Endothelial cell of umbilical vein (primary cell): ENCODE measurements at regions not wholly inside any gene's neighbourhood (a gene's known extent, or its start where the extent isn't known, plus 50 kb on each side); places are given as distances from the start of the nearest gene placed in this dataset.

Source experiments
- BruUV-seq: library from RNA; stranded (reverse); fragments of 400-500 nt; replicated peaks from 2 replicates; lab custom pipeline; 2021; lab: Mats Ljungman, UMichigan
- CTCF ChIA-PET: fragments of 300-600, 350-600 bp; sonication (Branson Sonifier 250); formaldehyde crosslinking; loops from one replicate; lab custom pipeline; 2021; ENCODE audit warnings: antibody characterized with exemption, inconsistent platforms; lab: Charles Lee
- POLR2A ChIA-PET: fragments of 300-600, 350-600 bp; sonication (Branson Sonifier 250); formaldehyde crosslinking; loops from one replicate; lab custom pipeline; 2021; ENCODE audit warnings: antibody characterized with exemption, inconsistent platforms; lab: Charles Lee
- DNase-seq: peaks from one replicate; pipeline ENCODE4 v3.0.0-alpha.2; 2011; ENCODE audit warnings: low read depth, low spot score
- FAIRE-seq: peaks from 2 replicates; lab custom pipeline; 2011; peaks lifted over from hg19 to GRCh38; lab: Jason Lieb, UNC
- H2AFZ ChIP-seq: 2 replicates; pipeline ENCODE4 v1.6.0; 2012; ENCODE audit warnings: low read depth, low read length, control low read depth, inconsistent platforms
- H3K27ac ChIP-seq: 2 replicates; pipeline ENCODE4 v1.5.1; 2011; ENCODE audit warnings: low read depth, mild to moderate bottlenecking, control low read depth, low read length, moderate library complexity; ENCODE audit not compliant: insufficient read depth
- H3K27me3 ChIP-seq, 2 experiments: 2 replicates each; pipeline versions ENCODE4 v1.6.0 to v1.6.1; 2011; ENCODE audit warnings: low read length in 2 of 2, mixed read lengths in 1 of 2; ENCODE audit not compliant: control insufficient read depth in 2 of 2, insufficient read depth in 2 of 2
- H3K36me3 ChIP-seq, 2 experiments: 2 replicates in 1 of 2; 3 replicates in 1 of 2; pipeline ENCODE4 v1.5.1; 2011; ENCODE audit warnings: low read length in 2 of 2, mild to moderate bottlenecking in 1 of 2, moderate library complexity in 1 of 2; ENCODE audit not compliant: control insufficient read depth in 2 of 2, insufficient read depth in 2 of 2; ENCODE audit errors: extremely low read depth in 1 of 2
- H3K4me1 ChIP-seq: 3 replicates; pipeline ENCODE4 v1.5.1; 2011; ENCODE audit warnings: mild to moderate bottlenecking, low read length; ENCODE audit not compliant: control insufficient read depth, insufficient read depth; ENCODE audit errors: extremely low read depth
- H3K4me2 ChIP-seq: 2 replicates; pipeline ENCODE4 v1.6.1; 2011; ENCODE audit warnings: low read length, control low read depth, mixed read lengths; ENCODE audit not compliant: insufficient read depth
- H3K4me3 ChIP-seq, 3 experiments: fragments of 200-600 bp in 1 of 3; sonication (generic), shearing (Covaris generic) in 1 of 3; replicated peaks in 1 of 3; 2 replicates each; pipeline ENCODE4 v1.5.1; 2011 to 2016; ENCODE audit warnings: control low read depth in 3 of 3, low read length in 3 of 3, mild to moderate bottlenecking in 2 of 3, inconsistent platforms in 1 of 3, low read depth in 1 of 3, moderate library complexity in 1 of 3; ENCODE audit not compliant: insufficient read depth in 1 of 3
- H3K79me2 ChIP-seq: 2 replicates; pipeline ENCODE4 v1.6.0; 2012; ENCODE audit warnings: low read length, inconsistent platforms; ENCODE audit not compliant: control insufficient read depth, insufficient read depth
- H3K9ac ChIP-seq: replicated peaks from 2 replicates; pipeline ENCODE3; 2011; ENCODE audit warnings: low read length, control low read depth; ENCODE audit not compliant: insufficient read depth; ENCODE audit errors: extremely low read depth
- H3K9me1 ChIP-seq: replicated peaks from 3 replicates; pipeline ENCODE4 v1.6.0; 2011; ENCODE audit warnings: mild to moderate bottlenecking, low read length; ENCODE audit not compliant: control insufficient read depth, insufficient read depth; ENCODE audit errors: extremely low read depth
- H3K9me3 ChIP-seq: replicated peaks from 2 replicates; pipeline ENCODE4 v1.5.1; 2012; ENCODE audit warnings: low read length, inconsistent platforms; ENCODE audit not compliant: control insufficient read depth, insufficient read depth
- H4K20me1 ChIP-seq: replicated peaks from 2 replicates; pipeline ENCODE3; 2011; ENCODE audit warnings: mild to moderate bottlenecking, low read length; ENCODE audit not compliant: control insufficient read depth, insufficient read depth; ENCODE audit errors: extremely low read depth
- CTCF ChIP-seq, 2 donors: IDR thresholded peaks; 1 replicate in 1 of 2; 2 replicates in 1 of 2; pipeline ENCODE4 v1.5.1; 2011; ENCODE audit warnings: low read length in 2 of 2, mild to moderate bottlenecking in 2 of 2, moderate library complexity in 2 of 2, control low read depth in 1 of 2, inconsistent platforms in 1 of 2, low read depth in 1 of 2; ENCODE audit not compliant: insufficient read depth in 1 of 2; ENCODE audit errors: extremely low read depth in 1 of 2
- EZH2 ChIP-seq: IDR thresholded peaks from 2 replicates; pipeline ENCODE4 v1.6.1; 2012; ENCODE audit warnings: borderline replicate concordance, low read depth, mild to moderate bottlenecking, moderate library complexity, low read length, inconsistent platforms; ENCODE audit not compliant: severe bottlenecking
- FOS ChIP-seq: IDR thresholded peaks from 2 replicates; pipeline ENCODE4 v1.6.1; 2011; ENCODE audit warnings: mild to moderate bottlenecking, low read length, moderate library complexity, borderline replicate concordance; ENCODE audit not compliant: insufficient read depth
- GATA2 ChIP-seq: IDR thresholded peaks from 2 replicates; pipeline ENCODE4 v1.7.0; 2011; ENCODE audit warnings: low read depth, mild to moderate bottlenecking, moderate library complexity, mixed read lengths, low read length; ENCODE audit not compliant: insufficient read length, insufficient read depth
- JUN ChIP-seq: IDR thresholded peaks from 2 replicates; pipeline ENCODE4 v1.6.1; 2011; ENCODE audit warnings: borderline replicate concordance, low read depth; ENCODE audit not compliant: insufficient read length, insufficient read depth
- MAX ChIP-seq: IDR thresholded peaks from 2 replicates; pipeline ENCODE4 v1.6.1; 2011; ENCODE audit not compliant: insufficient read depth, insufficient read length
- MYC ChIP-seq: IDR thresholded peaks from one replicate; pipeline ENCODE4 v1.6.1; 2011; ENCODE audit warnings: mild to moderate bottlenecking, low read depth, low read length
- POLR2A ChIP-seq: IDR thresholded peaks from 2 replicates; pipeline ENCODE4 v1.6.1; 2012; ENCODE audit warnings: low read depth, mild to moderate bottlenecking, control low read depth, low read length
- POLR2AphosphoS5 ChIP-seq: IDR thresholded peaks from 2 replicates; pipeline ENCODE4 v1.6.1; 2012; ENCODE audit warnings: low read depth, mild to moderate bottlenecking, control low read depth, low read length, moderate library complexity; ENCODE audit not compliant: insufficient read depth
- dilution Hi-C: fragments of 300-500 bp; cut with MboI; formaldehyde crosslinking; loops from one replicate; pipeline ENCODE4 v1.15.0; 2019; ENCODE audit warnings: low sequenced_read_pairs; ENCODE audit not compliant: extremely low pct_ligation_motif_present
- intact Hi-C: fragments of 100-400 bp; cut with micrococcal nuclease; formaldehyde crosslinking; loops from one replicate; pipeline ENCODE4 v1.10.0; 2022

GRCh38 chr13:73222627-73223305 lies 164.0 kb downstream of the KLF5 start:
- Histone ChIP-seq H3K4me1 (no peaks in the 10 kb centered on the region), H3K9me1 (no peaks in the 10 kb centered on the region), H3K79me2 (no peaks in the 10 kb centered on the region), H3K9me3 (no peaks in the 10 kb centered on the region), H3K27ac (no peak overlapping the region), H2AFZ (no peak overlapping the region), H3K4me3 (no peak overlapping the region), H3K36me3 (no peaks in the 10 kb centered on the region), H4K20me1 (no peaks in the 10 kb centered on the region), H3K27me3 (no peaks in the 10 kb centered on the region), H3K9ac (no peak overlapping the region), H3K4me2 (no peak overlapping the region)
- no TSS peak for BruUV-seq
- CTCF ChIA-PET, result no interaction called here
- POLR2A ChIA-PET, result no interaction called here
- DNase-seq, result no peak
- intact Hi-C loops, result no loop called here
- dilution Hi-C loops, result no loop called here
- FAIRE-seq, result no peak
- TF ChIP-seq MYC (no peak), FOS (no peak), GATA2 (no peak), POLR2AphosphoS5 (no peak), POLR2A (no peak), EZH2 (no peak), MAX (no peak), CTCF (IDR thresholded peaks at IDR 0.05; ENCODE audit: extremely low read depth in 1 of 2, insufficient read depth in 1 of 2, low read depth in 1 of 2, low read length in 2 of 2) (no peak), JUN (no peak)
